AG10803 (cell line): ENCODE measurements at regions not wholly inside any gene's neighbourhood (a gene's known extent, or its start where the extent isn't known, plus 50 kb on each side); places are given as distances from the start of the nearest gene placed in this dataset.
A peak's percentile ranks its signal among the peaks of the same experiment; 100 is the strongest.

Experiments used
- DNase-seq: peaks from one replicate; pipeline ENCODE4 v3.0.0; 2010; ENCODE audit warnings: low read depth
- H3K4me3 ChIP-seq: 2 replicates; pipeline ENCODE4 v1.5.1; 2011; ENCODE audit warnings: mild to moderate bottlenecking, low read length, control low read depth
- TF ChIP-seq, protein P1 (sequence below): conservative IDR thresholded peaks from 2 replicates; pipeline ENCODE4 v1.5.1; 2011; ENCODE audit warnings: mild to moderate bottlenecking, low read length, control low read depth, inconsistent platforms

DNA sequence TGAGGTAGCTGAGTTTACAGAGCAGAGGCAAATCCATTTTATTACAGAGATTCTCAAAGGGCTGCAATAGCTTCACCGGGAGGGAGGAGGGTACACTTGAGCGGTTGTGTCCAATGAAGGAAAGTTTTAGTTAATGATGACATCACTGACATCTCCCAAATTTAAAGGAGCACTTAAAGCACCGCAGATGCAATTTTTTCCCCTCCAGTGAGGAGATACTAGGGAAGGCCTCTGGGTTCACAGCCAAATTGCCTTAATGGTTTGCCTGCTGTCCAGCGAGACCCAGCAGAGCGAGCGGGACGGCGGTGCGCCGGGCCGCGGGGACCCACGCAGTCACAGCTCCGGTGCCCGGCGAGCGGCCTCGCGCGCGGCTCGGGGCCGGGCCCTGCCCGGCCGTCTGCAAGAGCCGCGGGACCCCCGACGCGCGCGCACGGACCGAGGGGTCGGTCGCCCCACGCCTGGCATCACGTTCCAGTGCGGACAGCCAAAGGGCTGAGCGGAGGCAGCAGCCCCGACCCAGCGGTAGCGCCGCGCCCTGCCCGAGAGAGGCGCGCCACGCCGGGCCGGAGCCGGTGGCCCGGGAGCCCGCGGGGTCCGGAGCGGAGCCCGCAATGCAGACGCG, 160.5 kb upstream of the CHRNA7 start:
- TF ChIP-seq, protein P1, sequence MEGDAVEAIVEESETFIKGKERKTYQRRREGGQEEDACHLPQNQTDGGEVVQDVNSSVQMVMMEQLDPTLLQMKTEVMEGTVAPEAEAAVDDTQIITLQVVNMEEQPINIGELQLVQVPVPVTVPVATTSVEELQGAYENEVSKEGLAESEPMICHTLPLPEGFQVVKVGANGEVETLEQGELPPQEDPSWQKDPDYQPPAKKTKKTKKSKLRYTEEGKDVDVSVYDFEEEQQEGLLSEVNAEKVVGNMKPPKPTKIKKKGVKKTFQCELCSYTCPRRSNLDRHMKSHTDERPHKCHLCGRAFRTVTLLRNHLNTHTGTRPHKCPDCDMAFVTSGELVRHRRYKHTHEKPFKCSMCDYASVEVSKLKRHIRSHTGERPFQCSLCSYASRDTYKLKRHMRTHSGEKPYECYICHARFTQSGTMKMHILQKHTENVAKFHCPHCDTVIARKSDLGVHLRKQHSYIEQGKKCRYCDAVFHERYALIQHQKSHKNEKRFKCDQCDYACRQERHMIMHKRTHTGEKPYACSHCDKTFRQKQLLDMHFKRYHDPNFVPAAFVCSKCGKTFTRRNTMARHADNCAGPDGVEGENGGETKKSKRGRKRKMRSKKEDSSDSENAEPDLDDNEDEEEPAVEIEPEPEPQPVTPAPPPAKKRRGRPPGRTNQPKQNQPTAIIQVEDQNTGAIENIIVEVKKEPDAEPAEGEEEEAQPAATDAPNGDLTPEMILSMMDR = no peak
- peak overlapping the region; percentile 60 for H3K4me3 ChIP-seq
- no peak for DNase-seq

DNA sequence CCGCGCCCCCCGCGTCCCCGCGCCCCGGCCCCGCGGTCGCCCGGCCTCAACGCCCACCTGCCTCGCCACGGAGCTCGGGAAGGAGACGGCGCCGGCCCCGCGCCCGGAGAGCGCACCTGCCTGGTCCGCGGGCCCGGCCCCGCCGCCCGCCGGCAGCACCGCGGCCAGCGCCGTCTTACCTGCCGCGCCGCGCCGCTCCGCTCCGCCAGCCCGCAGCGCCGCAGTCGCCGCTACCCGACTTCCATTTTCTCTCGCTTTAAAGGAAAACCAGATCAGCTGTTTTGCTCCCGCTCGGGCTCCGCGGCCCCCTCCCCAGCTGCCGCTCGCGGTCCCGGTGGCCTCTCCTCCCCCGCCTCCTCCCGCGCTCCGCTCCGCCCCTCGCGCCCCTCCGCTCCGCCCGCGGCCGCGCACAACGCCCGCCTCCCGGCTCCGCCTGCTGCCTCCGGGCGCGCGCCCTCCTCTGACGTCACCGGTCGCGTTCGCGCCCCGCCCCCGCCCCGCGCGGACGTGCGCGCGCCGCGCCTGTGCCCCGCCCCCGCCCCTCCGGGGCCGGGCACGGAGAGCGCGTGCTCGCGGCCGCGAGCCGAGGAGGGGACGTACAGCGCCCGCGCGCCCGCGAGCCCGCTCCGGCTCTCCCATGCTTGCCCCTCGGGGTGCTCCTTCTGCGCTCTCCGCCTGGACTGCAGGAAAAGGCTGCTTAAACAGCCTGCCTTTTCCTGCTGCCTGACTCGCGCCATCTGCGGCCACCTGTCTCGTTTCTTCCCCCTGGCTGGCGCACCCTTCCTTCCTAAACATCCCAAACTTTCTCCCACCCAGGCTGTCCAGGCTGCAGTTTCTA, 159.8 kb upstream of the CHRNA7 start, which contains the start of gene OTUD7A:
Gene OTUD7A (minus strand): TSS at position 346 of the 838 bp plus-strand sequence.
- DNase-seq = peak; percentile 68
- TF ChIP-seq, protein P1 = no peak

DNA sequence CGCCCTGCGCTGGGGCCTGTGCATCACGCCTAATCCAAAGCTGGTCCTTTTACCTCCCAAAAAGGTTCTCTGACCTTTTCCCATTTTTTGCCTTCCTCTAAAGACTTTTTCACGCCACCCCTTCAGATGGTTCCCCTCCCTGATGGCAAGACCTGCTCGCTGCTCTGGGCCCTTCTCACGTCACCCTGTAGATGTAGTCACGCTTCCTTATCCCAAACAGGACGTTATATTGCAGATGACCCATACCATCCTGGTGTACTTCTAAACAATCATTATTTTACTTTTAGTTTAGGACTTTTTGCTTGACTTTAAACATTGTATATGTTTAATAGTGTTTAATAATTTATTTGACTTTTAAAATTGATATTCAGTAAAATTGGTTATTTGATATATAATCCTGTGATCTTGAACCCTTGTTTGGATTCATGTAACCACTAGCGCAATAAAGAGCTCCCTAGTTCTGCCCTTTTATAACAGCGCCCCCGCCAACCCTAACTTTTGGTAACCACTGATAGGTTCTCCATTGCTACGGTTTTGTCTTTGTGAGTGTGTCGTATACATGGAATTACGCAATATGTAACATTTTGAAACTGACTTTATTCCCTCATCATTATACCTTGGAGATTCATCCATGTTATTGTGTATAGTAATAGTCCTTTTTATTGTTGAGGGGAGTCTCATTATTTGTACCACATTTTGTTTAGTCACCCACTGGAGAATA, 159.0 kb upstream of the CHRNA7 start:
- TF ChIP-seq, protein P1 = no peak
- DNase-seq = no peak
- peak overlapping the region; percentile 65 for H3K4me3 ChIP-seq

More for the DNA sequence above, 159.8 kb upstream of the CHRNA7 start, which contains the start of gene OTUD7A:
- peak within 1 kb of the TSS; percentile 65 for H3K4me3 ChIP-seq

DNA sequence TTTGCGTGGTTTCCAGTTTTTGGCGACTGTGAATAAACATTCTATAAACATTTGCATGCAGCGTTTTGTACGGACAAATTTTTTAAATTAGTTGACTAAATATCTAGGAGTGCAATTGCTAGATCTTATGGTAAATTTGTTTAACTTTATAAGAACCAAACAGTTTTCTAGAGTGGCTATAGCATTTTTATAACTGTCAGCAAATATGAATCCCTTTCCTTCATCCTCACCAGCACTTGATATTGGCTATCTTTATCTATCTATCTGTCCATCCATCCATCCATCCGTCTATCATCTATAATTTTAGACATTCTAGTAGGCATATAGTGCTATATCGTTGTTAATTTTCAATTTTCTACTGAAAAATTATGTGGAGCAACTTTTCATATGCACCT, 158.4 kb upstream of the CHRNA7 start:
- no peak overlapping the region for H3K4me3 ChIP-seq
- TF ChIP-seq, protein P1 = no peak

DNA sequence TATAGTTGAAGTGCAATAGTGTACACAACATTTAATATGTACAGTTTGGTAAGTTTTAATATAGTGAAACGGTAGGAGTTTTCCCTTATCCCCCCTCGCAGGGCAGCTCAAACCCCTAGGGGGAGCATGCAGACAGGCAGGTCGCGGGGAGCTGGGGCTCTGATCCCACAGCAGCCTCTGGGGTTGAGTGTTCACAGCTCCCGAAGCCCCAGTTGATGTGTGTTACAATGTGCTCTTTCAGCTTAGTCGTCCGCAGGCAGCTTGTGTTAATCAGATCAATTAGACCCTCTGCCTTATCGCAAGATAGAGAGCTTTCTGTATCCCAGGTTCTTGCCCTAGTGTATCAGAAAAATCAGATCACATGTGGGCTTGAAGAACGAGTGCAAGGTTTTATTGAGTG, 143.1 kb upstream of the CHRNA7 start:
- no peak for DNase-seq
- TF ChIP-seq, protein P1 = no peak

More for the DNA sequence above, 158.4 kb upstream of the CHRNA7 start:
- DNase-seq = no peak

DNA sequence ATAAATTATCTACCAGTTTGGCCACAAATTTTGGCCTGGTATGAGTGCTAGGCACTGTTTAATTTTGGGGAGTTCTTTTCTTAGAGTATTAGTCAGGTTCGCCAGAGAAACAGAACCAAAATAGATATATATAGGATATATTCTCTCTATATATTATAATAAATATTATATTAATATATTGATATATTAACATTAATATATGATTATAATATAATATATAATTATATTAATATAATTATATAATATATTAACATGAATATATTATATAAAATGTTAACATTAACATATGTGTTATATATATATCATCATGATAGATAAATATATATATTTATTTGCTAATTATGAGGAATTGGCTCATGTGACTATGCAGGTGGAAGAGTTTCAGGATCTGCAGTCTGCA, 137.8 kb upstream of the CHRNA7 start:
- DNase-seq = no peak
- TF ChIP-seq, protein P1 = no peak
- no peak overlapping the region for H3K4me3 ChIP-seq

More for the DNA sequence above, 143.1 kb upstream of the CHRNA7 start:
- no peak overlapping the region for H3K4me3 ChIP-seq
